GM21619 (cell line): ENCODE measurements at regions not wholly inside any gene's neighbourhood (a gene's known extent, or its start where the extent isn't known, plus 50 kb on each side); places are given as distances from the start of the nearest gene placed in this dataset.
A peak's percentile ranks its signal among the peaks of the same experiment; 100 is the strongest.

Experiments used
- ATAC-seq: cut with Tn5 transposase; IDR thresholded peaks from one replicate; pipeline ENCODE4 v1.9.1; 2021; ENCODE audit not compliant: unreplicated experiment

- ATAC-seq = no peak
These were observed 129.3 kb upstream of the RAI14 start for GRCh38 chr5:34526682-34527305.

- ATAC-seq = no peak
These were observed 126.4 kb upstream of the RAI14 start for GRCh38 chr5:34529581-34530331.

GRCh38 chr5:34530637-34531036 is 125.5 kb upstream of the RAI14 start:
- ATAC-seq = no peak

GRCh38 chr5:34531751-34532360 is 124.3 kb upstream of the RAI14 start:
- ATAC-seq = no peak

- peak; percentile 71 for ATAC-seq
These were observed 122.3 kb upstream of the RAI14 start for GRCh38 chr5:34533582-34534522.

GRCh38 chr5:34534523-34535103 is 121.5 kb upstream of the RAI14 start:
- ATAC-seq = no peak

GRCh38 chr5:34535433-34535832 is 120.7 kb upstream of the RAI14 start:
- no peak for ATAC-seq

- no peak for ATAC-seq
These were observed 120.0 kb upstream of the RAI14 start for GRCh38 chr5:34535944-34536623.

- no peak for ATAC-seq
These were observed 119.4 kb upstream of the RAI14 start for GRCh38 chr5:34536699-34537098.

GRCh38 chr5:34538026-34538672 is 118.0 kb upstream of the RAI14 start:
- no peak for ATAC-seq

GRCh38 chr5:34539183-34539582 is 116.9 kb upstream of the RAI14 start:
- ATAC-seq = no peak

- ATAC-seq = no peak
These were observed 115.1 kb upstream of the RAI14 start for GRCh38 chr5:34541067-34541466.

- no peak for ATAC-seq
These were observed 113.3 kb upstream of the RAI14 start for GRCh38 chr5:34542818-34543217.

GRCh38 chr5:34543687-34544086 is 112.4 kb upstream of the RAI14 start:
- no peak for ATAC-seq

GRCh38 chr5:34544403-34544802 is 111.7 kb upstream of the RAI14 start:
- ATAC-seq = no peak

GRCh38 chr5:34545164-34545563 is 111.0 kb upstream of the RAI14 start:
- ATAC-seq = no peak

- no peak for ATAC-seq
These were observed 110.5 kb upstream of the RAI14 start for GRCh38 chr5:34545626-34546025.

GRCh38 chr5:34547300-34548085 is 108.6 kb upstream of the RAI14 start:
- no peak for ATAC-seq

GRCh38 chr5:34548086-34548403 is 108.1 kb upstream of the RAI14 start:
- no peak for ATAC-seq
